Esophagus squamous epithelium (tissue), 5 donors: ENCODE measurements at regions not wholly inside any gene's neighbourhood (a gene's known extent, or its start where the extent isn't known, plus 50 kb on each side); places are given as distances from the start of the nearest gene placed in this dataset.

Experiments used
- DNase-seq: peaks from one replicate; lab custom pipeline; 2025; lab: John Stamatoyannopoulos, UW
- H3K27ac ChIP-seq, 4 donors: fragments of 200-600 bp; sonication (generic); one replicate each; pipeline ENCODE4 v1.5.1; 2016 to 2019; ENCODE audit warnings: mild to moderate bottlenecking in 1 of 4
- H3K27me3 ChIP-seq, 4 donors: fragments of 200-600 bp; sonication (generic); 1 replicate in 3 of 4; 2 replicates in 1 of 4; pipeline versions ENCODE4 v1.5.1 to v1.6.0; 2017 to 2021; ENCODE audit warnings: antibody characterized with exemption in 1 of 4
- H3K36me3 ChIP-seq, 3 donors: fragments of 200-600 bp; sonication (generic); one replicate each; pipeline ENCODE4 v1.5.1; 2016 to 2019
- H3K4me1 ChIP-seq, 3 donors: fragments of 200-600 bp; sonication (generic); one replicate each; pipeline ENCODE4 v1.5.1; 2017 to 2019
- H3K4me3 ChIP-seq, 4 donors: fragments of 200-600 bp; sonication (generic); 1 replicate in 3 of 4; 2 replicates in 1 of 4; pipeline ENCODE4 v1.5.1; 2016 to 2019; ENCODE audit warnings: mild to moderate bottlenecking in 2 of 4, moderate library complexity in 1 of 4
- H3K9me3 ChIP-seq, 3 donors: fragments of 200-600 bp; sonication (generic); one replicate each; pipeline ENCODE4 v1.5.1; 2016 to 2019
- POLR2A ChIP-seq, 4 donors: fragments of 450-650 bp; IDR thresholded peaks; one replicate each; pipeline ENCODE4 v1.6.1; 2017; ENCODE audit warnings: antibody characterized with exemption in 4 of 4, mild to moderate bottlenecking in 4 of 4, moderate library complexity in 3 of 4
- WGBS, 2 donors: methylation state at CpG; one replicate each; pipeline ENCODE4 v1.1.5; 2018; 5-methylcytosine and 5-hydroxymethylcytosine counted together
- intact Hi-C: fragments of 100-400 bp; cut with DNase I; formaldehyde crosslinking; loops from one replicate; pipeline ENCODE4 v1.15.0; 2022
- TF ChIP-seq, protein P1 (sequence below), 6 experiments: fragments of 450-650 bp in 4 of 6; fragments of 200-600 bp in 2 of 6; sonication (generic) in 2 of 6; IDR thresholded peaks; one replicate each; pipeline ENCODE4 v1.5.1; 2016 to 2019; ENCODE audit warnings: antibody characterized with exemption in 6 of 6, mild to moderate bottlenecking in 4 of 6, moderate library complexity in 4 of 6
- donor health status: DM: yes; HTN: yes; CAD: no.

DNA sequence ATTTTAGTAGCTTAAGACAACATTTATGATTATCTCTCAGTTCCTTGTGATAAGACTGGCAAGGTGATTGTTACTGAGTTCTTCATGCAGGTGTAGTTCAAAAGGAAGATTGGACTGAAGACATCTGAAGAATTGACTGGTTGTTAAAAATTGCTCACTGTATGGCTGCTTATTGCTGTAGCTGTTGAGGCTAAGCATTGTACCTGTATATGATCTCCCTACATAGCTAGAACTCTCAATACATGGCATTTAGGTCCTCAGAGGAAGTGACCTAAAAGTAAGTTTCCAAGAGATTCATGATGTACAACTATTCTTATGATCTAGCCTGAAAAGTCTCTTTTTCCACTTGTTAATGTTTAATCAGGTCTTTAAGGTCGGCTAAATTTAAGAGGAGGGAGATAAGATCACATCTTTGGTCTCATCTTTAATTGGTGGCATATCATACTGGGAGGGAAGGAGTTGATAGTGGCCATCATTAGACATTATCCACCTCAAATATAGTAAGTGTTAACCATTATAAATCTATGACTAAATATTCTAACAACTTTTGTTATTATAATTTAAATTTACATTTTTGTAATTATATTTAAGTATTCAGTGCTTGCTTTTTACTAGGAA lies 401.2 kb upstream of the EPHA7 start:
- no peaks in the 10 kb centered on the region for H3K36me3 ChIP-seq
- DNase-seq: no peak
- no peaks in the 10 kb centered on the region for H3K27me3 ChIP-seq
- intact Hi-C loops: no loop called here
- no peaks in the 10 kb centered on the region for H3K4me1 ChIP-seq
- H3K4me3 ChIP-seq: no peak overlapping the region
- no peak overlapping the region for H3K27ac ChIP-seq
- 33 to 60% methylated on average over 1 of the region's 1 CpG for WGBS, 2 donors
- no peak for TF ChIP-seq POLR2A (IDR thresholded peaks at IDR 0.05)
- TF ChIP-seq, protein P1, sequence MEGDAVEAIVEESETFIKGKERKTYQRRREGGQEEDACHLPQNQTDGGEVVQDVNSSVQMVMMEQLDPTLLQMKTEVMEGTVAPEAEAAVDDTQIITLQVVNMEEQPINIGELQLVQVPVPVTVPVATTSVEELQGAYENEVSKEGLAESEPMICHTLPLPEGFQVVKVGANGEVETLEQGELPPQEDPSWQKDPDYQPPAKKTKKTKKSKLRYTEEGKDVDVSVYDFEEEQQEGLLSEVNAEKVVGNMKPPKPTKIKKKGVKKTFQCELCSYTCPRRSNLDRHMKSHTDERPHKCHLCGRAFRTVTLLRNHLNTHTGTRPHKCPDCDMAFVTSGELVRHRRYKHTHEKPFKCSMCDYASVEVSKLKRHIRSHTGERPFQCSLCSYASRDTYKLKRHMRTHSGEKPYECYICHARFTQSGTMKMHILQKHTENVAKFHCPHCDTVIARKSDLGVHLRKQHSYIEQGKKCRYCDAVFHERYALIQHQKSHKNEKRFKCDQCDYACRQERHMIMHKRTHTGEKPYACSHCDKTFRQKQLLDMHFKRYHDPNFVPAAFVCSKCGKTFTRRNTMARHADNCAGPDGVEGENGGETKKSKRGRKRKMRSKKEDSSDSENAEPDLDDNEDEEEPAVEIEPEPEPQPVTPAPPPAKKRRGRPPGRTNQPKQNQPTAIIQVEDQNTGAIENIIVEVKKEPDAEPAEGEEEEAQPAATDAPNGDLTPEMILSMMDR (IDR thresholded peaks at IDR 0.05): no peak
- no peaks in the 10 kb centered on the region for H3K9me3 ChIP-seq

DNA sequence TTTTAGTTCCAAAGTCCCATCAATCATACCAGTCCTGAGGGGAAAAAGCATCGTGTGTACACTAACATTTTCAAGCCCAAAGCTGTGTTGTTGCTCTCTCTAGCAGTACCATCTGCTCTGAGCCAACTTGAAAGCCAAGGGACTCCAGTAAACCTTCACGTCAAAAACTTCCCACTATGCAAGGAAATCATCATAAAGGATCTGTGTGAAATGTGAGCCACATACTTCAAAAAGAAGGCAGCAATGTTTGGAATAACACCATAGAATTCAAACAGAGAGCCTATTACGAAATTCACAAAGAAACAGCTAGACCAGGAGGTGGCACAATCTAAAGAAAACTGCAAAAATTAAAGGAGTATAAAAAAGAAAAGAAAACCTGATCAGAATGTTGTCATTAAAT lies 399.8 kb upstream of the EPHA7 start:
- TF ChIP-seq, protein P1 (IDR thresholded peaks at IDR 0.05): no peak
- no peak for TF ChIP-seq POLR2A (IDR thresholded peaks at IDR 0.05)
- H3K27ac ChIP-seq: no peak overlapping the region
- no peak overlapping the region for H3K4me3 ChIP-seq
- intact Hi-C loops: no loop called here
- no peaks in the 10 kb centered on the region for H3K4me1 ChIP-seq
- H3K36me3 ChIP-seq: no peaks in the 10 kb centered on the region
- H3K9me3 ChIP-seq: no peaks in the 10 kb centered on the region
- 7 to 9% methylated on average over 3 of the region's 3 CpGs for WGBS, 2 donors
- DNase-seq: no peak
- H3K27me3 ChIP-seq: no peaks in the 10 kb centered on the region

DNA sequence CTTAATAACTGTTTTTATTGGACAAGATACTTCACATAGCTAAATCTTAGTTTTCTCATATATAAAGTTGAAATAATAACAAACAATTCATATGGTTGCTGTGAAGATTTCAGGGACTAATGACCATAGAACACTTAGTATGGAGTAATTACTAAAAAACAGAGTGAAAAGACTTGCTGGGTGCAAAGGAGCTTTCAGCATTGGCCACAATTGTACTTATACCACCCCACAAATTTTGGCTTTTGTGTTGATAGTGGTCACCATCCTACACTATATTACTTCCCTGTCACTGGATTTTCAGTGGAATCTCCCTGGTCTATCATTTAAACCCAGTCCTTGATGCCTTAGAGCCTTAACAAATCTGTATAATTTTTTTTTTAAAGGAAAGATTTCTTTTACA lies 398.6 kb upstream of the EPHA7 start:
- intact Hi-C loops: no loop called here
- DNase-seq: no peak
- Histone ChIP-seq H3K4me1 (no peaks in the 10 kb centered on the region), H3K4me3 (no peak overlapping the region), H3K9me3 (peaks cover 0 to 4% (median 0%) of the 10 kb centered on the region in 3 donors), H3K36me3 (no peaks in the 10 kb centered on the region), H3K27me3 (no peaks in the 10 kb centered on the region), H3K27ac (no peak overlapping the region)
- no peak for TF ChIP-seq POLR2A (IDR thresholded peaks at IDR 0.05)
- TF ChIP-seq, protein P1 (IDR thresholded peaks at IDR 0.05): no peak

DNA sequence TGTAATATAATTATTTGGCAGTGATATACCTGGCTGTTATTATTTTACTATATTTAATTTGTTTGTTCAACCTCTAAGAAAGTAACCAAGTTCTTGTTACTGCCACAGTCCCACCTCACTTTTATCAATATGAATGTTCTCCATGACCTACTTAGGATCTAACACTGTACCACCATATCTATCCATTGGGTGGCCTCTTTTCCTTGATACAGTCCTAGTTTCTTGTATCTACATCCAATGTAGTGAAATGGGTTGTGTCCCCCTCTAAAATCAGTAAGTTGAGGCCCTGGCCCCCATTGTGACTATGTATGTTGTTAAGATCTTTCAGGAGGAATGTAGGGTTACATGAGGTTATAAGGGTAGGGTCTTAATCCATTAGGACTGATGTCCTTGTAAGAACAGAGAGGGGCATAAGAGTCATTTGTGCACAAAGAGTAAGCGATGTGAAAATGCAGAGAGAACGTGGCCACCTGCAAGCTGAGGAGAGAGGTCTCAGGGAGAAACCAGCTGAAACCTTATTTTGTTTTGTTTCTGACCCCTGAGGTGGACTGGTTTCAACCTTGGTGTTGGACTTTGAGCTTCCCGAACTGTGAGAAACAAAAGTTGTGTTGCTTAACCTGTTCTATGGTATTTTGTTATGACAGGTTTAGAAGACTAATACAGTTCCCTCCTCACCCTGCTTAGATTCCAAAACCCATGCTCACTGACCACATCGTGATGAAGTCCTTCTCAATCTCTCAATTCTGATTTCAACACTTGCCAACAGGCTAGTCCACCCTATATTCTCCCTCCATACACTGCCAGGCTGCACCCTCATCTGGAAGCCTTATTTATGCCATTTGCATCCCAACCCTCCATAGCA lies 387.3 kb upstream of the EPHA7 start:
- peaks cover 0 to 17% (median 0%) of the 10 kb centered on the region in 3 donors for H3K9me3 ChIP-seq
- H3K4me3 ChIP-seq: no peak overlapping the region
- TF ChIP-seq, protein P1 (IDR thresholded peaks at IDR 0.05): no peak
- TF ChIP-seq POLR2A (IDR thresholded peaks at IDR 0.05): no peak
- H3K27ac ChIP-seq: no peak overlapping the region
- intact Hi-C loops: no loop called here
- H3K4me1 ChIP-seq: no peaks in the 10 kb centered on the region
- H3K27me3 ChIP-seq: no peaks in the 10 kb centered on the region
- H3K36me3 ChIP-seq: no peaks in the 10 kb centered on the region
- no peak for DNase-seq
- 76 to 82% methylated on average over 4 of the region's 4 CpGs for WGBS, 2 donors

DNA sequence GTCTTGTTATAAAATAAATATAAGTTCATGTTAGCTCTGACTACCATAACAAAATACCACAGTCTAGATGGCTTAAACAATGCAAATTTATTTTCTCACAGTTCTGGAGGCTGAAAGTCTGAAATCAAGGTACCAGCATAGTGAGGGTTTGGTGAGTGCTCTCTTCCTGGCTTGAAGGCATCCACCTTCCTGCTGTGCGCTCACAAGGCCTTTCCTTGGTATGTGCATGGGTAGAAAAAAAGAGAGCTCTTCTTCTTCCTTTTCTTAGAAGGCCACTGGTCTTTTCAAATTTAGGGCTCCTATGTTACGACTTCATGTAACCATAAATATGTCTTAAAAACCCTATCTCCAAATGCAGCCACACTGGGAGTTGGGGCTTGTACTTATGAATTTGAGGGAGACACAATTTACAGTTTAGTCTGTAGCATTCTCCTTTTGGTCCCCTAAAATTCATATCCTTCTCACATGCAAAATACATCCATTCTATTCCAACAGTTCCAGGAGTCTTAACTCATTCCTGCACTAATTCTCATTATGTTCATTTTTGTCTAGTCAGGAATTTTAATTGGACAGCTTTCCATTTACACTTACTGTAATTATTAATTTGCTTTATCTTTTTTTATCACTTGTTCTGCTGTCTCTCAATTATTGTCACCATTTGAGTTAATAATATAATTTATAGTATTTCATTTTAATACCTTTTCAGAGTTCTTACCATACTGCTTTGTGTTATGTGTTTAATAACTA lies 381.9 kb upstream of the EPHA7 start:
- Histone ChIP-seq H3K36me3 (no peaks in the 10 kb centered on the region), H3K27me3 (no peaks in the 10 kb centered on the region), H3K9me3 (no peaks in the 10 kb centered on the region), H3K4me3 (no peak overlapping the region), H3K4me1 (no peaks in the 10 kb centered on the region), H3K27ac (no peak overlapping the region)
- 72 to 81% methylated on average over 2 of the region's 2 CpGs for WGBS, 2 donors
- no peak for TF ChIP-seq POLR2A (IDR thresholded peaks at IDR 0.05)
- TF ChIP-seq, protein P1 (IDR thresholded peaks at IDR 0.05): no peak
- DNase-seq: no peak
- intact Hi-C loops: no loop called here
